ENCODE measurements at regions not wholly inside any gene's neighbourhood (a gene's known extent, or its start where the extent isn't known, plus 50 kb on each side); places are given as distances from the start of the nearest gene placed in this dataset.

DNA sequence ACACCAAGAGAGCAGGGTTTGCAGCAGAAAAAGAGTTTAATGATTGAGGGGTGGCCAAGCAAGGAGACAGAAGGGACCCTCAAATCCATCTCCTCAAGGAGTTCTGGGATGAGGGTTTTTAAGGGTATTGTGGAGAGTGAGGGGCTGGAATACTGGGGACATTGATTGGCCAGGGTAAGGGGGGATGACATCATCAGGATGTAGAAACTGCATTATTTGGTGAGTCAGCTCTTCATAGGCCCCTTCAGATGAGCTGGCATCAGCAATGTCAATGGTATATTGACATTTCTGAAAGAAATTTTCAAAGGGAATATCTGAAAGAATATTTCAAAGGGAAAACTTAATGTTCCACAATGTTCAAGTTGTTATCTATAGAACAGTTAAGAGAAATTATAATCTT lies 168.1 kb upstream of the SNX7 start:
- TF ChIP-seq, protein P1, sequence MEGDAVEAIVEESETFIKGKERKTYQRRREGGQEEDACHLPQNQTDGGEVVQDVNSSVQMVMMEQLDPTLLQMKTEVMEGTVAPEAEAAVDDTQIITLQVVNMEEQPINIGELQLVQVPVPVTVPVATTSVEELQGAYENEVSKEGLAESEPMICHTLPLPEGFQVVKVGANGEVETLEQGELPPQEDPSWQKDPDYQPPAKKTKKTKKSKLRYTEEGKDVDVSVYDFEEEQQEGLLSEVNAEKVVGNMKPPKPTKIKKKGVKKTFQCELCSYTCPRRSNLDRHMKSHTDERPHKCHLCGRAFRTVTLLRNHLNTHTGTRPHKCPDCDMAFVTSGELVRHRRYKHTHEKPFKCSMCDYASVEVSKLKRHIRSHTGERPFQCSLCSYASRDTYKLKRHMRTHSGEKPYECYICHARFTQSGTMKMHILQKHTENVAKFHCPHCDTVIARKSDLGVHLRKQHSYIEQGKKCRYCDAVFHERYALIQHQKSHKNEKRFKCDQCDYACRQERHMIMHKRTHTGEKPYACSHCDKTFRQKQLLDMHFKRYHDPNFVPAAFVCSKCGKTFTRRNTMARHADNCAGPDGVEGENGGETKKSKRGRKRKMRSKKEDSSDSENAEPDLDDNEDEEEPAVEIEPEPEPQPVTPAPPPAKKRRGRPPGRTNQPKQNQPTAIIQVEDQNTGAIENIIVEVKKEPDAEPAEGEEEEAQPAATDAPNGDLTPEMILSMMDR (IDR thresholded peaks at IDR 0.05; ENCODE audit: borderline replicate concordance, control extremely low read depth, extremely low read depth, insufficient read depth, missing control alignments): no peak
- DNase-seq (ENCODE audit: low spot score): no peak
- in situ Hi-C loops (cut with MboI; ENCODE audit: low sequenced_read_pairs, unreplicated experiment): no loop called here

DNA sequence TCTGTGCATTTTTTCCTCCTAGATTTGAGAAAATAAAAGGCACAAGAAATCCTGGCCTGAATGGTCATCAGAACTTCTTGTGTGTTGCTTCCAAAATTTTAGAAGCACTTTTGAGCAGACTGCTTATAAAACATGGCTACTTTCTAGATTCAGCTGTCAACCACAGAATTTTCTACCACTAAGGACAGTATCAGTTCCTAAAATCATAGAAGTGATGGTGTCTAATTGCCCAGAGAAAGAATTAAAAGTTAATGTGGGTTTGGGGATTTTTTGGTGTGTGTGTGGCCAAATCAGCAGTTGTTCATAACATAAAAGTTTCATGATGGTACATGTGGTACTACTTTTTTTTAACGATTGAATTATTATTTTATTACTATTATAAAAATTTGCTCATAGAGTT lies 171.4 kb upstream of the SNX7 start:
- TF ChIP-seq, protein P1 (IDR thresholded peaks at IDR 0.05; ENCODE audit: borderline replicate concordance, control extremely low read depth, extremely low read depth, insufficient read depth, missing control alignments): no peak
- no peak for DNase-seq (ENCODE audit: low spot score)
- in situ Hi-C loops (cut with MboI; ENCODE audit: low sequenced_read_pairs, unreplicated experiment): no loop called here

DNA sequence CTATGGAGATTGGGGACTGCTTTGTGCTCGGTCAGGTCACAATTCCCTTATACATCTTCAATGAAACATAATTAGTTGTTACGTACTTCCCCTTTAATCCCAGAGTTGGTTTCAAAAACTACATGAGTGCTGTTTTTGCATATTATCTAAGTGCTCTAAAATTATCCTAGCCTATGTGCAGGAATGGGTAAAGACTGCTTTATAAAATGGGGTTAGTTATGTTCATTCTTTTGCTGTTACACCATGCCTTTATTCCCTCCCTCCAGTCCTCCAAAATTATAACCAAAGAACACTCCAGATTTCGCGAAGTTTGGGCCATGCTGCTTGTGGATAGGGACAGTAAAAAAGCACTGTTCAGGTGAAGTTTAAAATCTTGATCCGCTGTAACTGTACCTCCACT lies 173.9 kb upstream of the SNX7 start:
- in situ Hi-C loops (cut with MboI; ENCODE audit: low sequenced_read_pairs, unreplicated experiment): no loop called here
- no peak for DNase-seq (ENCODE audit: low spot score)
- TF ChIP-seq, protein P1 (IDR thresholded peaks at IDR 0.05; ENCODE audit: borderline replicate concordance, control extremely low read depth, extremely low read depth, insufficient read depth, missing control alignments): no peak

DNA sequence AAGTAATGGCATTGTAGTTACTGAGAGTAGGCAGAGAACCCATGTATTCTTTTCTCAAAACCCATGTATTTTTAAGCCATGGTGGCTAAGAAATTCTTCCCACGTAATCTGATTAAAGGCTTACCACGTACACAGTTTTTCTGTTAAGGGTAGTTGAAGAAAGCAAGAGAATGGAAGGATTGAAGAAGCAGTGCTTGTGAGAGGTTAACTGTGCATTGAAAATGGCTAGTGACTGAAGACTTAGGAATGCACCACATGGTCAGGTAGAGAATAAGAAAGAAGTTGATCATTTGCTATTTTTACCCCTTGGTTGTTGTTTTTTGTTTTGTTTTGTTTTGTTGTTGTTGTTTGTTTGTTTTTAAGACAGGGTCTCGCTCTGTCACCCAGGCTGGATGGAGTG lies 178.9 kb upstream of the SNX7 start:
- in situ Hi-C loops (cut with MboI; ENCODE audit: low sequenced_read_pairs, unreplicated experiment): no loop called here
- TF ChIP-seq, protein P1 (IDR thresholded peaks at IDR 0.05; ENCODE audit: borderline replicate concordance, control extremely low read depth, extremely low read depth, insufficient read depth, missing control alignments): no peak
- no peak for DNase-seq (ENCODE audit: low spot score)

DNA sequence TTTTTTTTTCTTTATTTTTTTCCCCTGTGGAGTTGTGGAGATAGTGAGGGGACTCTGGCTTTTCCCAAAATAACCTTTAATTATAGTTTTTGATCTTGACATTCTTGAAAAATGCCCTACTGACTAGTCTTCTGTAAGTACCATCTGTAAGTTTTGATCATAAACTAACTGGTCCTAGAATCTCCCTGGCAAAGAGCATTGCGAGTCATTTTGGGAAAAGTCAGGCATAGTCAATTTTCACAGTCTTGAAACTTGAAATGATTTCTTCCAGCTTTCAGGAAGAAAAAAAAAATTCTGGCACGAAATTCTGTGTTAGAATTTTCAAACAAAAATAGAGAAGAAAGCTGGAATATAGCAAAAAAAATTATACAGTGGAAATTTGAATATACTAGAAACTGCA lies 181.2 kb upstream of the SNX7 start:
- TF ChIP-seq, protein P1 (IDR thresholded peaks at IDR 0.05; ENCODE audit: borderline replicate concordance, control extremely low read depth, extremely low read depth, insufficient read depth, missing control alignments): no peak
- in situ Hi-C loops (cut with MboI; ENCODE audit: low sequenced_read_pairs, unreplicated experiment): no loop called here
- no peak for DNase-seq (ENCODE audit: low spot score)

DNA sequence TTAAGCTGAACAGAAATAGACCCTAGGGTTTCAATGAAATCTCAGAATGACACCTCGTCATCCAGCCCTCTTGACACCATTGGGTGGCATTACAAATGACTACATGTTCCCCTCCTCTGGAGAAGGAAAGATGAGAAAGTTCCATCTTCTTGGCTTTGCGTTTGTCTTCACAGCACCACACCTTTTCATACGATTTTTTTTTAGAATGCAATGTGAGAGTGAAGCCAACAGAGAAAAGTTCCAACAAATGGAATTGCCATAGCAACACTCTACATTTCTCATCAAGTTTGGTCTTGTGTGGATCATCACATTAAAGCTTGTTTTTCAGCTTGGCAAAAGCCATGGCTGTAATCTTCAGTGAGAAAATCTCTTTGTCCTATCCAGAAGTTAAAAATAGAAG lies 183.4 kb upstream of the SNX7 start:
- TF ChIP-seq, protein P1 (IDR thresholded peaks at IDR 0.05; ENCODE audit: borderline replicate concordance, control extremely low read depth, extremely low read depth, insufficient read depth, missing control alignments): no peak
- in situ Hi-C loops (cut with MboI; ENCODE audit: low sequenced_read_pairs, unreplicated experiment): no loop called here
- no peak for DNase-seq (ENCODE audit: low spot score)

DNA sequence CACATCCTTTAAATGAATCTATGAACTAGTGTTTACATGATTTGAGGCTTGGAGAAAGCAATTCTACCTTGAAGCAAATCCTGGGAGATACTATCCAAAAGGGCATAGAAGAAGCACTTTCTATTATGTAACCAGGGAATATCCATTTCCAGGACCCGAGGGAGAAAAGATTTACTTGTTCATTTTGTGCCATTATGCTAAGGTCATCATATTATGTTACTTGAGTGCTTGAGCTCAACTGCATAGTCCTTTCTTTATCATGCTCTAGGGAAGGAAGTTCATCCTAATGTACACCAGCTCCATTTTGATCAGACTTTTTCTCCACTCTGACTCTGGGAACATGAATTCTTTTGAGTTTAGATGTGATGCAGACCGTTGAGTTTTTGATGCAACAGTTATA lies 188.6 kb upstream of the SNX7 start:
- DNase-seq (ENCODE audit: low spot score): no peak
- TF ChIP-seq, protein P1 (IDR thresholded peaks at IDR 0.05; ENCODE audit: borderline replicate concordance, control extremely low read depth, extremely low read depth, insufficient read depth, missing control alignments): no peak
- in situ Hi-C loops (cut with MboI; ENCODE audit: low sequenced_read_pairs, unreplicated experiment): loop anchor here (25.0 kb wide), 1 partner anchor 411 kb away; no protein-coding TSS in a partner anchor

Measured in GM13976 (cell line).